HepG2 (cell line): ENCODE measurements at regions not wholly inside any gene's neighbourhood (a gene's known extent, or its start where the extent isn't known, plus 50 kb on each side); places are given as distances from the start of the nearest gene placed in this dataset.
A peak's percentile ranks its signal among the peaks of the same experiment; 100 is the strongest.

Experiments used
- DRAP1 ChIP-seq: IDR thresholded peaks from 2 replicates; pipeline ENCODE4 v1.6.1; 2016; ENCODE audit warnings: missing genetic modification reagents, missing compliant biosample characterization
- ELF3 ChIP-seq: IDR thresholded peaks from 2 replicates; pipeline ENCODE4 v1.6.1; 2016; ENCODE audit warnings: missing genetic modification reagents, missing compliant biosample characterization
- HNRNPL ChIP-seq: fragments of 200-400 bp; formaldehyde crosslinking; IDR thresholded peaks from 2 replicates; pipeline ENCODE4 v1.6.1; 2017; ENCODE audit warnings: mild to moderate bottlenecking, low read depth, low read length
- NCOR1 ChIP-seq: fragments of 200-600 bp; sonication (generic); IDR thresholded peaks from 2 replicates; pipeline ENCODE4 v1.7.0; 2017; ENCODE audit warnings: antibody characterized with exemption, low read length, borderline replicate concordance
- RBAK ChIP-seq: sonication (generic); formaldehyde crosslinking; IDR thresholded peaks from 2 replicates; pipeline ENCODE4 v1.5.1; 2020; ENCODE audit warnings: mild to moderate bottlenecking, missing genetic modification reagents
- STAT6 ChIP-seq: sonication (generic); formaldehyde crosslinking; IDR thresholded peaks from 2 replicates; pipeline ENCODE4 v1.4.0; 2020; ENCODE audit warnings: missing genetic modification reagents, mild to moderate bottlenecking, borderline replicate concordance
- TCF7L2 ChIP-seq: IDR thresholded peaks from 2 replicates; pipeline ENCODE4 v1.6.1; 2011; ENCODE audit warnings: mild to moderate bottlenecking, low read depth, low read length, moderate library complexity
- ZFYVE20 ChIP-seq: sonication (generic); formaldehyde crosslinking; IDR thresholded peaks from 2 replicates; pipeline ENCODE4 v1.8.0; 2023; ENCODE audit warnings: low read depth, mild to moderate bottlenecking, moderate library complexity, missing genetic modification reagents, borderline replicate concordance
- ZMYM2 ChIP-seq: sonication (generic); formaldehyde crosslinking; IDR thresholded peaks from 2 replicates; pipeline ENCODE4 v1.8.0; 2022; ENCODE audit warnings: mild to moderate bottlenecking, missing genetic modification reagents
- ZNF230 ChIP-seq: sonication (generic); formaldehyde crosslinking; IDR thresholded peaks from 2 replicates; pipeline ENCODE4 v1.4.0; 2020; ENCODE audit warnings: mild to moderate bottlenecking, missing genetic modification reagents
- ZNF235 ChIP-seq: sonication (generic); formaldehyde crosslinking; IDR thresholded peaks from 2 replicates; pipeline ENCODE4 v1.8.1; 2023; ENCODE audit warnings: mild to moderate bottlenecking, missing genetic modification reagents, borderline replicate concordance
- ZNF292 ChIP-seq: sonication (generic); formaldehyde crosslinking; IDR thresholded peaks from 2 replicates; pipeline ENCODE4 v1.8.1; 2022; ENCODE audit warnings: mild to moderate bottlenecking, low read depth, missing genetic modification reagents, borderline replicate concordance
- ZNF296 ChIP-seq: sonication (generic); formaldehyde crosslinking; conservative IDR thresholded peaks from 2 replicates; pipeline ENCODE4 v1.5.0; 2020; ENCODE audit warnings: mild to moderate bottlenecking, missing genetic modification reagents
- ZNF574 ChIP-seq: sonication (generic); formaldehyde crosslinking; IDR thresholded peaks from 2 replicates; pipeline ENCODE4 v1.4.0; 2020; ENCODE audit warnings: missing genetic modification reagents
- ZNF646 ChIP-seq: sonication (generic); formaldehyde crosslinking; IDR thresholded peaks from 2 replicates; pipeline ENCODE4 v1.9.0; 2021; ENCODE audit warnings: mild to moderate bottlenecking, missing genetic modification reagents

GRCh38 chr7:66493235-66494205 is 135.2 kb upstream of the KCTD7 start (continued):
- no peak for TF ChIP-seq ZNF646 (CRISPR knock-in tag)
- TF ChIP-seq ELF3 (CRISPR knock-in tag), result peak; percentile 65; the same call in 1 of the 2 replicates
- peak; percentile 86 for TF ChIP-seq ZNF292
- TF ChIP-seq ZFYVE20 (CRISPR knock-in tag), result peak; percentile 65; the same call in 1 of the 2 replicates
- TF ChIP-seq STAT6 (CRISPR knock-in tag), result no peak
- peak; percentile 76; the same call in 1 of the 2 replicates for TF ChIP-seq HNRNPL
- no peak for TF ChIP-seq TCF7L2
- TF ChIP-seq ZNF230 (CRISPR knock-in tag), result 0 out of 2 replicates have a peak, but pooled peaks have one; percentile 73
- no peak for TF ChIP-seq NCOR1
- peak; percentile 62; the same call in 1 of the 2 replicates for TF ChIP-seq RBAK (CRISPR knock-in tag)
- TF ChIP-seq ZNF296 (CRISPR knock-in tag), result no peak
- TF ChIP-seq ZNF235 (CRISPR knock-in tag), result 0 out of 2 replicates have a peak, but pooled peaks have one; percentile 51
- TF ChIP-seq DRAP1 (CRISPR knock-in tag), result peak; percentile 98
- TF ChIP-seq ZNF574 (CRISPR knock-in tag), result peak; percentile 89
- TF ChIP-seq ZMYM2, result peak; percentile 94
